CD4-positive, alpha-beta T cell treated with Interleukin-4 for 1 hour (primary cell): ENCODE measurements at regions not wholly inside any gene's neighbourhood (a gene's known extent, or its start where the extent isn't known, plus 50 kb on each side); places are given as distances from the start of the nearest gene placed in this dataset.

Experiments used
- DNase-seq, 2 donors: peaks; one replicate each; pipeline ENCODE4 v3.0.0-alpha.2; 2020 to 2022

GRCh38 chr17:77901481-77901880 lies 57.0 kb upstream of the TNRC6C start:
- DNase-seq, result no peak

GRCh38 chr17:77905266-77905665 lies 53.2 kb upstream of the TNRC6C start:
- no peak for DNase-seq

GRCh38 chr17:77905766-77906165 lies 52.7 kb upstream of the TNRC6C start:
- DNase-seq, result no peak

- no peak for DNase-seq
Measured at GRCh38 chr17:77906377-77906871, 52.1 kb upstream of the TNRC6C start.

GRCh38 chr17:77907497-77908461 lies 50.7 kb upstream of the TNRC6C start:
- DNase-seq, result no peak

GRCh38 chr17:77908501-77908900 lies 50.0 kb upstream of the TNRC6C start:
- DNase-seq, result no peak
